IMR-90 (cell line): ENCODE measurements at regions not wholly inside any gene's neighbourhood (a gene's known extent, or its start where the extent isn't known, plus 50 kb on each side); places are given as distances from the start of the nearest gene placed in this dataset.

Source experiments
- CTCF ChIP-seq: conservative IDR thresholded peaks from 2 replicates; pipeline ENCODE4 v1.5.1; 2012; ENCODE audit warnings: mild to moderate bottlenecking, low read depth, low read length, improper control_type of control experiment
- MAFK ChIP-seq: IDR thresholded peaks from 2 replicates; pipeline ENCODE4 v1.6.1; 2012; ENCODE audit warnings: low read depth, low read length, improper control_type of control experiment
- MAZ ChIP-seq: IDR thresholded peaks from 2 replicates; pipeline ENCODE4 v1.6.1; 2012; ENCODE audit warnings: low read depth, mild to moderate bottlenecking, low read length, improper control_type of control experiment, moderate library complexity, borderline replicate concordance

DNA sequence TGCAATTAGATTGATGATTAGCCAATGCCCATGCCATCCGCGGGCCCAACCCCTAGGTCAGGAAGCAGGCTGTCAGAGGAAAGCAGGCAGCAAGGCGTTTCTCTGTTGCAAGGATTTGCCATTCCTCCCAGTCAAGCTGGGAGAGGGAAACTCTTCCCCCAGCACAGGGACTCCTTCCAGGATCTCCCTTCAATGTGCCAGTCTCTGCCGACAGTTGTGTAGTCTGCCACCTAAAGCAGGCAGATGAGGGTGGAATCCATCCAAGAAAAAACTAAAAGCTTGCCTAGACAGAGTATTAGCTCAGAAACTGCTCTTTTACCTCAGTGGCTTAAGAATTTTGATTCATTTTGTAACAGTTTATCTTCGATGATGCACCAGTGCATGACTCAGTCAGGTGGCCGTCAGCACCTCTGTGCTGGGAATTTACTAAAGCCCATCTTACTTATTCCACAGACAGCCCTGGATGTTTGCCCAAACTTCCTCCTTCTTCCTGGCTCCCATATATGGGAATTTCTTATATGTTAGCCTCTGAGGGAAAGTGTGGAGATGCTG, 501.5 kb upstream of the THBS1 start:
- TF ChIP-seq CTCF (no peak), MAFK (no peak), MAZ (no peak)
